SK-N-MC (cell line): ENCODE measurements at regions not wholly inside any gene's neighbourhood (a gene's known extent, or its start where the extent isn't known, plus 50 kb on each side); places are given as distances from the start of the nearest gene placed in this dataset.

Source experiments
- EZH2 ChIP-seq: fragments of 200-600 bp; sonication (generic); IDR thresholded peaks from one replicate; pipeline ENCODE4 v1.6.1; 2017; ENCODE audit warnings: antibody characterized with exemption
- FOXP2 ChIP-seq: optimal IDR thresholded peaks from 2 replicates; pipeline ENCODE3; 2011; ENCODE audit warnings: mild to moderate bottlenecking, moderate library complexity; ENCODE audit not compliant: insufficient read depth; ENCODE audit errors: extremely low read length, control extremely low read depth
- POLR2AphosphoS5 ChIP-seq: IDR thresholded peaks from 2 replicates; pipeline ENCODE4 v1.6.1; 2012; ENCODE audit warnings: mild to moderate bottlenecking, low read depth, low read length, borderline replicate concordance

DNA sequence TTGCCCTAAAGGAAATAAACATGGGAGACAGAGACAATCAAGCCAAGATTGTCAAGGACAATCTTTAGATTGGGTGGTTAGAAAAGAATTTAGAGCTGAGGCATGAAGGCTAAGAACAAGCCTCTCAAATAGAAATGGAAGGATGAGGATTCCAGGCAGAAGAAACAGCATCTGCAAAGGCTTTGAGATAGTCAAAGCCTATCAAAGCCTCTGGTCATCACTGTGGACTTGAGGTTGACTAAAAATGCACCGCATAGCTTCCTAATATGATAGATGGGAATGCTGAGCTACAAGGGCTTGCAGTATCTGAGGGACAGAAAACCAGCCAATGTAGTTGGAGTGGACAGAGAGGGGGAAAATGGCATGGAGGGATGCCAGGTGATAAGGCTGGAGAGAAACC is 109.8 kb upstream of the FAM20A start:
- TF ChIP-seq EZH2 (no peak), FOXP2 (no peak), POLR2AphosphoS5 (no peak)
